Gastroesophageal sphincter (tissue), 3 donors: ENCODE measurements at regions not wholly inside any gene's neighbourhood (a gene's known extent, or its start where the extent isn't known, plus 50 kb on each side); places are given as distances from the start of the nearest gene placed in this dataset.

Experiments
- POLR2A ChIP-seq, 2 donors: fragments of 450-650 bp; IDR thresholded peaks; one replicate each; pipeline ENCODE4 v1.6.1; 2017; ENCODE audit warnings: antibody characterized with exemption in 2 of 2, mild to moderate bottlenecking in 2 of 2, moderate library complexity in 1 of 2
- POLR2AphosphoS5 ChIP-seq: sonication (generic); formaldehyde crosslinking; IDR thresholded peaks from one replicate; pipeline ENCODE4 v1.6.1; 2017; ENCODE audit warnings: antibody characterized with exemption
- TF ChIP-seq, protein P1 (sequence below), 4 experiments: fragments of 200-600 bp in 2 of 4; fragments of 450-650 bp in 2 of 4; sonication (generic) in 1 of 4; IDR thresholded peaks; one replicate each; pipeline ENCODE4 v1.5.1; 2017 to 2019; ENCODE audit warnings: antibody characterized with exemption in 4 of 4, mild to moderate bottlenecking in 2 of 4, moderate library complexity in 2 of 4

DNA sequence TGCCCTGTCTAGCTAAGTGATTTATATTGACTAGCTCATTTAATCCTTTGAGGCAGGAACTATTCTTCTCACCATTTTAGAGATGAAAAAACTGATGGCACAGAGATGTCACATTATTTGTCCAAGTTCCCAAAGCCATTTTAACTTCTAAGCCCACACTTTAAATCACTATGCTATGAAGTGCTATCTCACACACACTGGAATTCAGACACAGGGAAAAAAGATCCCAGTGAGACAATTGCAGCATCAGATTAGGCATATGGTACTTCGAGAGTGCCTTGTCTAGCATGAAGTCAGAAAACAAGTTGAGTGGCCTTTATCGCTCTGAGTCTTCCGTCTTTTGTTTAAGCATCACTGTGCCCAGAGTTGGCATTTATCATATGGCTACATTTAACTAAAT lies 54.1 kb upstream of the PDE7B start:
- TF ChIP-seq, protein P1, sequence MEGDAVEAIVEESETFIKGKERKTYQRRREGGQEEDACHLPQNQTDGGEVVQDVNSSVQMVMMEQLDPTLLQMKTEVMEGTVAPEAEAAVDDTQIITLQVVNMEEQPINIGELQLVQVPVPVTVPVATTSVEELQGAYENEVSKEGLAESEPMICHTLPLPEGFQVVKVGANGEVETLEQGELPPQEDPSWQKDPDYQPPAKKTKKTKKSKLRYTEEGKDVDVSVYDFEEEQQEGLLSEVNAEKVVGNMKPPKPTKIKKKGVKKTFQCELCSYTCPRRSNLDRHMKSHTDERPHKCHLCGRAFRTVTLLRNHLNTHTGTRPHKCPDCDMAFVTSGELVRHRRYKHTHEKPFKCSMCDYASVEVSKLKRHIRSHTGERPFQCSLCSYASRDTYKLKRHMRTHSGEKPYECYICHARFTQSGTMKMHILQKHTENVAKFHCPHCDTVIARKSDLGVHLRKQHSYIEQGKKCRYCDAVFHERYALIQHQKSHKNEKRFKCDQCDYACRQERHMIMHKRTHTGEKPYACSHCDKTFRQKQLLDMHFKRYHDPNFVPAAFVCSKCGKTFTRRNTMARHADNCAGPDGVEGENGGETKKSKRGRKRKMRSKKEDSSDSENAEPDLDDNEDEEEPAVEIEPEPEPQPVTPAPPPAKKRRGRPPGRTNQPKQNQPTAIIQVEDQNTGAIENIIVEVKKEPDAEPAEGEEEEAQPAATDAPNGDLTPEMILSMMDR (IDR thresholded peaks at IDR 0.05) = no peak
- TF ChIP-seq POLR2A (IDR thresholded peaks at IDR 0.05) = no peak
- TF ChIP-seq POLR2AphosphoS5 = no peak
